Gastrocnemius medialis (tissue), 4 donors: ENCODE measurements at regions not wholly inside any gene's neighbourhood (a gene's known extent, or its start where the extent isn't known, plus 50 kb on each side); places are given as distances from the start of the nearest gene placed in this dataset.

ENCODE experiments used
- ATAC-seq, 2 donors: fragments of 150-250 bp; one replicate each; pipeline ENCODE4 v1.9.1; 2016
- DNase-seq, 2 donors: peaks; one replicate each; pipeline ENCODE4 v3.0.0-alpha.2; 2019
- H3K27ac ChIP-seq, 4 donors: fragments of 200-600 bp; sonication (generic); 1 replicate in 1 of 4; 2 replicates in 3 of 4; pipeline ENCODE4 v1.5.1; 2016 to 2018; ENCODE audit warnings: mild to moderate bottlenecking in 2 of 4, moderate library complexity in 1 of 4
- H3K27me3 ChIP-seq, 3 donors: fragments of 200-600 bp; sonication (generic) in 2 of 3; 1 replicate in 1 of 3; 2 replicates in 2 of 3; pipeline versions ENCODE4 v1.5.1 to v1.6.0; 2016 to 2019; ENCODE audit warnings: mild to moderate bottlenecking in 1 of 3, moderate library complexity in 1 of 3
- H3K36me3 ChIP-seq, 2 donors: fragments of 200-600 bp; sonication (generic) in 1 of 2; one replicate each; pipeline ENCODE4 v1.5.1; 2017 to 2018
- H3K4me1 ChIP-seq, 2 donors: fragments of 200-600 bp; sonication (generic) in 1 of 2; one replicate each; pipeline ENCODE4 v1.5.1; 2016 to 2017; ENCODE audit warnings: mild to moderate bottlenecking in 2 of 2
- H3K4me3 ChIP-seq, 4 donors: fragments of 200-600 bp; sonication (generic) in 3 of 4; 1 replicate in 1 of 4; 2 replicates in 3 of 4; pipeline ENCODE4 v1.5.1; 2016 to 2019; ENCODE audit warnings: mild to moderate bottlenecking in 2 of 4
- H3K9me3 ChIP-seq, 3 donors: fragments of 200-600 bp; sonication (generic) in 2 of 3; 1 replicate in 1 of 3; 2 replicates in 2 of 3; pipeline ENCODE4 v1.5.1; 2016 to 2019
- CTCF ChIP-seq, 5 experiments: fragments of 450-650 bp in 3 of 5; fragments of 200-600 bp in 2 of 5; sonication (generic) in 2 of 5; IDR thresholded peaks in 4 of 5; conservative IDR thresholded peaks in 1 of 5; 1 replicate in 4 of 5; 2 replicates in 1 of 5; pipeline ENCODE4 v1.5.1; 2016 to 2019; ENCODE audit warnings: antibody characterized with exemption in 5 of 5, mild to moderate bottlenecking in 3 of 5, moderate library complexity in 3 of 5
- POLR2A ChIP-seq, 2 donors: fragments of 450-650 bp; IDR thresholded peaks; one replicate each; pipeline ENCODE4 v1.6.1; 2017; ENCODE audit warnings: antibody characterized with exemption in 2 of 2, mild to moderate bottlenecking in 2 of 2, moderate library complexity in 2 of 2
- in situ Hi-C, 4 donors: fragments of 200-750 bp; cut with MboI; loops; one replicate each; pipeline versions ENCODE4 v1.15.0 to v1.8.0; 2017; ENCODE audit warnings: low sequenced_read_pairs in 4 of 4
- intact Hi-C: fragments of 100-400 bp; cut with DNase I; formaldehyde crosslinking; loops from one replicate; pipeline ENCODE4 v1.15.1; 2023; ENCODE audit warnings: low total_unique reads

DNA sequence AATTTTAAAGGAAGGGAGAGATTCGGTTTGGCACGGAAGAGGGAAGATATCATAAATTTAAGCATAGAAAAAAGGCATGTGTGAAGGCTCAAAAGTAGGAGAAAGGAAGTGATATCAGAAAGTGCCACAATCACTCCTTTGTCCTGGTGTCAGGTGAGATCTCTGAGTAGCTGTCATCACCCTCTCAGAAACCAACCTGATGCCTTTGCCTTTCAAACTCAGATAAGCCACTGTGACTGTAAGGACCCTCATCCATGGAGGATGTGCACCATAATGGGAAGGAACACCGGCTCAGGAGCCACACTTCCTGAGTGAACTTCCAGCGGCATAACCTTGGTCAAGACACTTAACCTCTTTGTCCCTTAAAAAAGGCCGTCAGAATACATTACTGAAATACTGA is 318.7 kb upstream of the SEMA6D start:
- Histone ChIP-seq H3K27me3 (no peaks in the 10 kb centered on the region), H3K36me3 (no peaks in the 10 kb centered on the region), H3K27ac (no peak overlapping the region), H3K4me1 (no peaks in the 10 kb centered on the region), H3K9me3 (no peaks in the 10 kb centered on the region), H3K4me3 (no peak overlapping the region)
- intact Hi-C loops (no loop called here), in situ Hi-C loops (no loop called here)
- no peak for ATAC-seq
- TF ChIP-seq POLR2A (IDR thresholded peaks at IDR 0.05): no peak
- no peak for TF ChIP-seq CTCF (IDR thresholded peaks at IDR 0.05 in 4 of 5, conservative IDR thresholded peaks at IDR 0.05 in 1 of 5)
- DNase-seq: no peak

- no peak overlapping the region for H3K27ac ChIP-seq
- H3K9me3 ChIP-seq: no peaks in the 10 kb centered on the region
- ATAC-seq: no peak
- no peak for DNase-seq
- no peaks in the 10 kb centered on the region for H3K4me1 ChIP-seq
- H3K4me3 ChIP-seq: no peak overlapping the region
- intact Hi-C loops: no loop called here
- in situ Hi-C loops: no loop called here
- no peak for TF ChIP-seq POLR2A (IDR thresholded peaks at IDR 0.05)
- no peaks in the 10 kb centered on the region for H3K27me3 ChIP-seq
- no peaks in the 10 kb centered on the region for H3K36me3 ChIP-seq
Observed at GRCh38 chr15:47399100-47399499, 318.2 kb upstream of the SEMA6D start.

- in situ Hi-C loops (no loop called here), intact Hi-C loops (no loop called here)
- DNase-seq: no peak
- TF ChIP-seq POLR2A (IDR thresholded peaks at IDR 0.05) (no peak), CTCF (IDR thresholded peaks at IDR 0.05 in 4 of 5, conservative IDR thresholded peaks at IDR 0.05 in 1 of 5) (no peak)
- H3K9me3 ChIP-seq: no peaks in the 10 kb centered on the region
- no peaks in the 10 kb centered on the region for H3K27me3 ChIP-seq
- ATAC-seq: no peak
- H3K27ac ChIP-seq: no peak overlapping the region
- H3K4me1 ChIP-seq: no peaks in the 10 kb centered on the region
- H3K36me3 ChIP-seq: no peaks in the 10 kb centered on the region
- H3K4me3 ChIP-seq: no peak overlapping the region
Observed at GRCh38 chr15:47400603-47401002, 316.7 kb upstream of the SEMA6D start.

DNA sequence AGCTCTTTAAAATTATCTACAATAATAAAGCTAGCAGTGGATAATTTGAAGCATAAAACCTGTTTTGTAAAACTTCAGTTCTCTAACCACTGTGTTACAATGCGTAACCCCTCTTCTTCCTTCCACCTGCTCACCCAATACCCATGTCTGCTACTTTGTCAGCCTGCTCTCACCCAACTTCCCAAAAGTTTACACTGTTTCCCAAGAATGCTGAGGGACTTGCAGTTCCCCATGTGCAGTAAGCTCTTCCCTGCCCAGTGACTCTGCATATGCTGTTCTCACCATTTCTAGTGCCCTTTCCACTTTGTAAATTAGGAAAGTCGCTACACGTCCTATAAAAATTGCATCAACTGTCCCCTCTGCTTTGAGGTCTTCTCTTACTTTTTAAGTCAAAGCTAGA is 315.9 kb upstream of the SEMA6D start:
- no peak for DNase-seq
- Histone ChIP-seq H3K27ac (no peak overlapping the region), H3K4me1 (no peaks in the 10 kb centered on the region), H3K36me3 (no peaks in the 10 kb centered on the region), H3K27me3 (no peaks in the 10 kb centered on the region), H3K9me3 (no peaks in the 10 kb centered on the region), H3K4me3 (no peak overlapping the region)
- ATAC-seq: no peak
- intact Hi-C loops (no loop called here), in situ Hi-C loops (no loop called here)
- TF ChIP-seq CTCF (IDR thresholded peaks at IDR 0.05 in 4 of 5, conservative IDR thresholded peaks at IDR 0.05 in 1 of 5): no peak
- no peak for TF ChIP-seq POLR2A (IDR thresholded peaks at IDR 0.05)

DNA sequence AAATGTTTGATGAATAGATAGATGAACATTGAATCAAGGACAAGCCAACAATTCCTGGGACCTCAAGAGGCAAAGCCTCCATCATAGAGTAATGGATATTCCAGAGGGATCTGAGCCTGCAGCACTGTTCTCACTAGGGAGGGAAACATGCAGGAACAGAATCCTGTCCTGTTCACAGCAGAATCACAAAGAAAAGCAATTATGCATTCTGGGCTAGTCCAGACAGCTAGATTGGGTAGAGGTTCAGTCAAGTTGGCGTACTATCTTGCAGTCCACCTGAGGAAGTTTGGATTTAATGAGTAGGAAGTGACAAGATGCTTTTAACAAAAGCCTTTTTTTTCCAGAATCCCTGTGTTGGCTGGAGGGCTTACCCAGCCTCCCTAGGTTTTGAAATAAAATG is 314.5 kb upstream of the SEMA6D start:
- TF ChIP-seq CTCF (IDR thresholded peaks at IDR 0.05 in 4 of 5, conservative IDR thresholded peaks at IDR 0.05 in 1 of 5): no peak
- no peak for TF ChIP-seq POLR2A (IDR thresholded peaks at IDR 0.05)
- Histone ChIP-seq H3K27ac (no peak overlapping the region), H3K4me3 (no peak overlapping the region), H3K27me3 (no peaks in the 10 kb centered on the region), H3K4me1 (no peaks in the 10 kb centered on the region), H3K36me3 (no peaks in the 10 kb centered on the region), H3K9me3 (no peaks in the 10 kb centered on the region)
- DNase-seq (no peak), ATAC-seq (no peak)
- in situ Hi-C loops: no loop called here
- intact Hi-C loops: no loop called here
